ENCODE measurements at regions not wholly inside any gene's neighbourhood (a gene's known extent, or its start where the extent isn't known, plus 50 kb on each side); places are given as distances from the start of the nearest gene placed in this dataset.

- no peak overlapping the region for H3K9ac ChIP-seq (ENCODE audit: low read length)
- peaks cover 3% of the 10 kb centered on the region; the same call in 1 of the 2 replicates for H3K27me3 ChIP-seq (ENCODE audit: insufficient read depth, low read length)
- H3K4me3 ChIP-seq (ENCODE audit: low read depth, low read length, poor library complexity, severe bottlenecking), result no peak overlapping the region
- no peak overlapping the region for H3K27ac ChIP-seq (ENCODE audit: low read depth, low read length, poor library complexity, severe bottlenecking)
- H3K9me2 ChIP-seq (ENCODE audit: low read depth, low read length), result no peaks in the 10 kb centered on the region
- H3K9me3 ChIP-seq (ENCODE audit: low read length), result no peaks in the 10 kb centered on the region
- no peaks in the 10 kb centered on the region for H4K20me1 ChIP-seq (ENCODE audit: insufficient read depth, low read length)
- no peaks in the 10 kb centered on the region for H3K36me3 ChIP-seq (ENCODE audit: insufficient read depth, low read length)
- no peak overlapping the region for H2AFZ ChIP-seq (ENCODE audit: low read length)
- H3K4me1 ChIP-seq (ENCODE audit: insufficient read depth, low read length, severe bottlenecking), result no peaks in the 10 kb centered on the region
- H3K79me2 ChIP-seq (ENCODE audit: insufficient read depth, low read length), result no peaks in the 10 kb centered on the region
- H3F3A ChIP-seq (ENCODE audit: insufficient read depth, low read length), result no peaks in the 10 kb centered on the region
- H3K4me2 ChIP-seq (ENCODE audit: low read length), result no peak overlapping the region
- TF ChIP-seq CTCF (IDR thresholded peaks at IDR 0.05; ENCODE audit: low read length) (no peak), EZH2 (IDR thresholded peaks at IDR 0.05; ENCODE audit: borderline replicate concordance, low read length) (no peak)
Observed at GRCh38 chr2:9100080-9100876, 96.8 kb upstream of the MBOAT2 start.

DNA sequence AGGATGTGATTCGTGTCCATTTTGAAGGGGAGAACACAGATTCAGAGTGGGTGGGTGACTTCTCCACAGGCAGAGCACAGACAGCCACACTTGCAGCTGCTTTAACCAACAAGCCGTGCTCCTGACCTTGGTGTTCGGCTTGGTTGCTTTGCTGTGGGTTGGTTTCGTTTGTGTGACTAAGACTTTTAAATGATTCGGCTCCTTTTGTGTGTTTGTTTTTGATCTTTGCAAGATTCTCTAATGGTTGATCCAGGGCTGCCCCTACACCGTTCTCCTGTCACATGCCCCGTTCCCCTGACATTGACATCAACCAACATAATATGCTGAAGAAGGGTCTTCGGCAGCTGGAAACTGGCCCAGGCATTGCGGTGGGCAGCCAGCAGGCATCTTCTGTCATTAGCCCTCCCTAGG, 95.9 kb upstream of the MBOAT2 start:
- no peaks in the 10 kb centered on the region for H3K9me2 ChIP-seq (ENCODE audit: low read depth, low read length)
- H3K4me1 ChIP-seq (ENCODE audit: insufficient read depth, low read length, severe bottlenecking), result no peaks in the 10 kb centered on the region
- no peak overlapping the region for H3K9ac ChIP-seq (ENCODE audit: low read length)
- no peak overlapping the region for H2AFZ ChIP-seq (ENCODE audit: low read length)
- H3K36me3 ChIP-seq (ENCODE audit: insufficient read depth, low read length), result no peaks in the 10 kb centered on the region
- no peak overlapping the region for H3K4me2 ChIP-seq (ENCODE audit: low read length)
- H3K4me3 ChIP-seq (ENCODE audit: low read depth, low read length, poor library complexity, severe bottlenecking), result no peak overlapping the region
- no peaks in the 10 kb centered on the region for H3K9me3 ChIP-seq (ENCODE audit: low read length)
- TF ChIP-seq EZH2 (IDR thresholded peaks at IDR 0.05; ENCODE audit: borderline replicate concordance, low read length) (no peak), CTCF (IDR thresholded peaks at IDR 0.05; ENCODE audit: low read length) (no peak)
- no peaks in the 10 kb centered on the region for H3F3A ChIP-seq (ENCODE audit: insufficient read depth, low read length)
- H3K27me3 ChIP-seq (ENCODE audit: insufficient read depth, low read length), result peaks cover 3% of the 10 kb centered on the region; the same call in 1 of the 2 replicates
- no peak overlapping the region for H3K27ac ChIP-seq (ENCODE audit: low read depth, low read length, poor library complexity, severe bottlenecking)
- H4K20me1 ChIP-seq (ENCODE audit: insufficient read depth, low read length), result no peaks in the 10 kb centered on the region
- no peaks in the 10 kb centered on the region for H3K79me2 ChIP-seq (ENCODE audit: insufficient read depth, low read length)

- Histone ChIP-seq H3K9me3 (ENCODE audit: low read length) (no peaks in the 10 kb centered on the region), H3K9ac (ENCODE audit: low read length) (no peak overlapping the region), H3K9me2 (ENCODE audit: low read depth, low read length) (no peaks in the 10 kb centered on the region), H3K4me1 (ENCODE audit: insufficient read depth, low read length, severe bottlenecking) (no peaks in the 10 kb centered on the region), H2AFZ (ENCODE audit: low read length) (no peak overlapping the region), H4K20me1 (ENCODE audit: insufficient read depth, low read length) (no peaks in the 10 kb centered on the region), H3F3A (ENCODE audit: insufficient read depth, low read length) (no peaks in the 10 kb centered on the region), H3K4me3 (ENCODE audit: low read depth, low read length, poor library complexity, severe bottlenecking) (no peak overlapping the region), H3K79me2 (ENCODE audit: insufficient read depth, low read length) (no peaks in the 10 kb centered on the region), H3K27ac (ENCODE audit: low read depth, low read length, poor library complexity, severe bottlenecking) (no peak overlapping the region), H3K4me2 (ENCODE audit: low read length) (no peak overlapping the region), H3K27me3 (ENCODE audit: insufficient read depth, low read length) (peaks cover 3% of the 10 kb centered on the region; the same call in 1 of the 2 replicates), H3K36me3 (ENCODE audit: insufficient read depth, low read length) (no peaks in the 10 kb centered on the region)
- TF ChIP-seq CTCF (IDR thresholded peaks at IDR 0.05; ENCODE audit: low read length), result no peak
- TF ChIP-seq EZH2 (IDR thresholded peaks at IDR 0.05; ENCODE audit: borderline replicate concordance, low read length), result no peak
Observed at GRCh38 chr2:9097892-9098291, 94.4 kb upstream of the MBOAT2 start.
